ENCODE measurements at regions not wholly inside any gene's neighbourhood (a gene's known extent, or its start where the extent isn't known, plus 50 kb on each side); places are given as distances from the start of the nearest gene placed in this dataset.
"Not testable (repeated sequence)": the region's sequence is repeated elsewhere in the genome, so short reads cannot be mapped to it uniquely, and the experiment has no call there.

DNA sequence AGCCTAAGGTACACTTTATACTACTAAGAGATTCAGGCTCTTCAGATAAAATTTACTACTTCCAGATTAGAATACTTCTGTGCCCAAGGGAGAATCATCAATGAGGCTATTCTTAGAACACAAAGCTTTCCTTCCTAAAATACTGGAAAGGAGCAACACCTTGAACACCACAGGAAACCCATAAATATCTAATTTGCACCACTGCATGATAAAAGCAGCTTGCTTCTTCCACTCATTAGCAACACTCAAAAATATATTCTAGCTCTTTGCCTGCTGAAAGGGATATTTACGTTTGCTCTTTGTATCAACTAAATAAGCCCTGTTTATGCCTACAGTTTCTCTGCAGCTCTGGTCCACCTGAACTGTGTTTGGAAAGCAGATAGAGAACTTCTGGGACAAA, 284.3 kb downstream of the RWDD3 start:
- no peak for DNase-seq (ENCODE audit: low read depth in 2 of 2)

DNA sequence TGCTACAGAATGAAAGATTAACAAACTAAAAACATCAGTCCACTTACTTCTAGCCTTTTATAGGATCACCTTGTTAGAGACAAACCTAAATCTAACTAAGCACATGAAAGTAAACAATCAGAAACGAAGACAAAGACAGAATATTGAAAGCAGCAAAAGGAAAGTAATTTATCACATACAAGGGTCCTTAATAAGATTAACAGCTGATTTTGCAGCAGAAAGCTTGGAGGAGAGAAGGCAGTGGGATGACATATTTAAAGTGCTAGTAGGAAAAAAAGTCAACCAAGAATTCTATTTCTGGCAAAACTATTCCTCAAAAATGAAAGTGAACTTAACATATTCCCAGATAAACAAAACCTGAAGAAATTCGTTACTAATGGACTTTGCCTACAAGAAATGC, 286.4 kb downstream of the RWDD3 start:
- no peak for DNase-seq (ENCODE audit: low read depth in 2 of 2)

DNA sequence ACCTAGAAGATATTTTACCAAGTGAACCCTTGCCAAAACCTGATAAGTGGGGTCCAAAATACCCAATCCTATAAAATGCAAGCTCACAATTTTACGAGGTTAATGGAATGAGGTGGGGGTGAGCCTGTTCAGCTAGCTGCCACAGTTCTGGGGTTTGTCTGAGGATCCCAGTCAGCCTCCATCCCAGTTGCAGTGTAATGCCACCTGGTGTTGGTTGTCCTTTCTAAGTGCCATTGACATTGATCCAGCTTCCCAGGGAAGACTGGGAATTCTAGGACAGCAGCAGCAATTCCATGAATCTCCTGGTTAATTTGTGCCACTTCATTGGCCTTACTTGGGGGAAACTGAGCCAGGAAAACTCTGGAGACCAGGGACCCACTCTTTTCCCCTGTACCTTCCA, 298.3 kb downstream of the RWDD3 start:
- DNase-seq (ENCODE audit: low read depth in 2 of 2), result no peak

DNA sequence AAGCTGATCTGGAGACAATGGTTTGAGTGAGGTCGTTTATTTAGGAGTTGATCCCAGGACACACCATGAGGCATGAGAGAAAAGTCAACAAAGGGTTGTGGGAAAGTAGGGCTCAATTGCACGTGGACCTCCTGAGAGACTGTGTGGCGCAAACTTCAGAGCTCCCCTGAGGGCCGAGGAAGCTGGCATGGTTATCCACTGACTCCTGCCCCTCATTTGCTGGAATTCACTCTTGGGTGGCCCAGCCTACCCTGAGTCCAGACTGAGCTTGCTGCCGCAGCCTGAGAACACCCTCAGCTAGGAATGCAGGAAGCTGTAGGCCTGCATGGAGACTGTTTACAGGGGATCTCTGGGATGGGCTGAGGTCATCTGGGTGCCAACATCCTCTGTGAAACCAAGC, 301.0 kb downstream of the RWDD3 start:
- no peak for DNase-seq (ENCODE audit: low read depth in 2 of 2)

DNA sequence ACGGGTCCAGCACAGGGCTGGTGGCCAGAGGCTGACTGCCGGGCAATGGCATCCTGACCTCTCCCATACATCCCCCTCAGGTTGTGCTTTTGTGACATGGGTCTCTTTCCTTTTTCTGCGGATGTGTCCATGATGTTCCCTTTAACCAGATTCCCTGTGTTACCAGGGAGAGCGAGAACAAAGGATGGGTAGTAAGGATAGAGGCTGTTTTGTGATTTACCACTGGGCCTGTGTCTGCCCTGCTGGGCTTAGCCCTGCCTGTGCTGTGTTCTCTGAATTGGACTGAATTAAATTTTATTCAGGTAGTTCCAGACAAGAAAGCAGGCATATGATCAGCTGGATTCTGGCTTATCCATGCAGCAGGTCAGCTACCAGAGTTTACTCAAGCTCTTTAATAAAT, 301.6 kb downstream of the RWDD3 start:
- DNase-seq (ENCODE audit: low read depth in 2 of 2), result no peak

DNA sequence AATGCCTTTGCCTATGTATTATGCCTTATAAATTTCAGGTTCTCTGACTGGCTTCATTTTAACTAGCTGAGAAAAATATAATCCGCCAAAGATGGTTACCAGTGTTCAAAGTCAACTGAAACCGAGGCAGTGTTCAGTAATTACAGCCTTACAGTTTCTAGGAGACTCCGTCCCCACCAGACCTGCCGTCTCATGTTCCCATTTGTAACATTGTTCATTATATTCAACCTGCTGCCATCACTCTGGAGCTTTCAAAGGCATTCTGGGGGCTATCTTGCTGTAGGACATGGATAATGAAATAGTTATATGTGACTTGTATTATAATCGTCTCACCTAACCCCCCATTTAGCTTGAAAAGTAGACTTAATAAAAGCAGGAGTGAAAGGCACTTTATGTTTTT, 302.5 kb downstream of the RWDD3 start:
- DNase-seq (ENCODE audit: low read depth in 2 of 2), result no peak

DNA sequence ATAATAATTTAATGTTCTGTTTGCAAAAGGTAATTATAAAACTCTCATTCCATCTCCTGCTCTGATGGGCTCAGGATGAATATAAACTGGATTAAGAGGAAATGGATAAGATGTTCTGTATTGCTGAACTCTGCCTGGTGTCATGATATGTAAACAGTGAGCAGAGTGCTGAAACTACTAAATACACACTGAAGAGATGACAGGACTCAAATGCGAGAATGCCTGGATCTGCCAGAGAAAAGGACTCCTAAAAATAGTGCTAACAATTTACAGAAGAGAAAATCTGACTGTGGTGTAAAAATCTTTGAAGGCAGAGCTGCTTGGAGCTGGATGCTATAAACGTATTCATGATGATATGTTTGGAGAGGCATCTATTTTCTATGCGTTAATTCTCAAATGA, 303.2 kb downstream of the RWDD3 start:
- no peak for DNase-seq (ENCODE audit: low read depth in 2 of 2)

DNA sequence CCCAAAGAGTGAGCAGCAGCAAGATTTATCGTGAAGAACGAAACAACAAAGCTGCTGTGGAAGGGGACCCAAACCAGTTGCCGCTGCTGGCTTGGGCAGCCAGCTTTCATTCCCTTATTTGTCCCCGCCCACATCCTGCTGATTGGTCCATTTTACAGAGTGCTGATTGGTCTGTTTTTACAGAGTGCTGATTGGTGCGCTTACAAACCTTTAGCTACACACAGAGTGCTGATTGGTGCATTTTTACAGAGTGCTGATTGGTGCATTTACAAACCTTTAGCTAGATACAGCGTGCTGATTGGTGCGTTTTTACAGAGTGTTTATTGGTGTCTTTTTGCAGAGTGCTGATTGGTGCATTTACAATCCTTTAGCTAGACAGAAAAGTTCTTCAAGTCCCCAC, 304.2 kb downstream of the RWDD3 start:
- not testable (repeated sequence) for DNase-seq (ENCODE audit: low read depth in 2 of 2)

DNA sequence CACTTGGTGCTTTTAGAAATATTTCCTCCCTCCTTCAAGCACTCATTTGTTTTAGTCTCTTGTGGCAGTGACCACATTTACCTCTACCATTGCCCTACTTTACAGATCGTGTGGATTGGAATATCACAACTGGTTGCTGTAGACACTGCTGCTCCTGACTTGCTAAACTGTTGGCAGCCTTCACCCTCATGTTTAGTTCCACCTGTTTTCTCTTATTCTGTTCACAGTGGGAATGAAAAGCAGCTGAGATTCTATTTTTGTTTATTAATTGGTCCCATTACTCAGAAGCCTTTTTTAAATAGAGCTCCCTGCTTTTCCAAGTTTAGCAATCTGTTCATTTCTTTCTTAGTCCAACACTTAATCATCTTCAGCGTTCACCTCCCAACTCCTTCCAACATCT, 308.9 kb downstream of the RWDD3 start:
- DNase-seq (ENCODE audit: low read depth in 2 of 2), result no peak

DNA sequence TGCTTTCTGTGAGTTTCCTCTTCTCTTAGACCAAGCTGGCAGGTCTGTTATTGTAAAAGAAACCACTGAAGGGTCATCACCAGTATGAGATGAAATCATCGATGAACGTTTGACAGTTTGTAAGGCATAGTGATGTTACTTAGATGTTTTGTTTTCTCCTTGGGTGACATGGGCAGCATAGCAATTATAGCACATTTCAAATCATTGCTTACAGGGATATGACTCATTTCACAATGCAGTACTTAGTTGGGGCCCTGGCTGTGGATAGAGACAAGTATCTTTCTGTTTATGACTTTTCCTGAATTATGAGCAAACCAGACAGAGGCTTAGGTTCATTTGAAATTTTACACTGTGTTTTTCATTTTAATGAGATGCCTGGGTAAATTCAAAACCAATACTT, 313.0 kb downstream of the RWDD3 start:
- DNase-seq (ENCODE audit: low read depth in 2 of 2), result no peak

DNA sequence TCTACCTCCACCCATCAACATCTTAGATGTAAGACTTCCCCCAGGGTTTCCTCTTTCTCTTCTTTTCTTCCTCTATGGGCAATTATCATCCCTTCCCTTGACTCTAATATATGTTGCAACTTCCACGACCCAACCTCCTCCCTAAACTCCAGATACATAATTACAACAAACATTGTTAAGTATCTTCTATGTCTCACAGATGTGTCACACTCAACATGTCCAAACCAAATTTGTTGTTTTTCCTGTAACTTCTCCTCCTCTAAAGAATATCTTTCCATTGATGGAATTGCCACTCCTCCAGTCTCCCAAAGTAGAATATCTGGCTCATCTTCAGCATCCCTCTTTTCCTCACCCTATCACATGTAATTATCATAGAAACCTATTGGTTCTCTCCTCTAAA, 314.2 kb downstream of the RWDD3 start:
- DNase-seq (ENCODE audit: low read depth in 2 of 2), result no peak

DNA sequence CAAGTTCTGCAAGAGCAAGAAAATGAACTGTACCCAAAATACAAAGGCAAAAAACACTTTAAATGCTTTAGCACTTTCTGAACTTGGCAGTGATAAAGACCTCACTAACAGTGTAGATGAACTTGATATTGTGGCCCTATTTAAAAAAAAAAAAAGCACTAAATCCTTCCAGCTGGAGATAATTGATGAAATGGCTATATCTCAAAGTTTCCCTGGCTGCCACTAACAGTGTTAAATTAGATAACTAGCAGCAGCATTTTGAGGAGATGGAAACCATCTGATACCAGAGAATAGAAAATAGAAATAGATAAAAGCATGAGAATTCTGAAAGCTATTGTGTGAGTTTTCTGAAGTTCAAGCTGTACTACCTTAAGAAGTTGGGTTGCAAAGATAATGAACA, 317.2 kb downstream of the RWDD3 start:
- no peak for DNase-seq (ENCODE audit: low read depth in 2 of 2)

DNA sequence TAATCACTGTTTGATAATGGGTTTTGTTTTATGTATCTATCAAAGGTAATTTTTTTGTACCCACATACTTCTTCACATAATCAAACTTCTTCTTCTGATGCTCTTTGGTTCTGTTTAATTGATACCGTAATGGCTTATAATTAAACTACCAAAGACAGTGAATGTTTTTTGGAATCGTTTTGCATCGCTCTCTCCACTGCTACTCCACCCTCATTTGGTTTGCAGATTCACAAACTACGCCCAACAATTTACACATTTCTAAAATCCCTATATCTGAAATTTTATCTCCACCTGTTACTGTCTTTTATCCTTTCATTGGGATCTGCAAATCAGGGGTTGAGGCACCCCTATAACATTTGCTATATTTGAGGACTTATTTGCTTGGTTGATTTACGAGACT, 319.6 kb downstream of the RWDD3 start:
- DNase-seq (ENCODE audit: low read depth in 2 of 2), result no peak

DNA sequence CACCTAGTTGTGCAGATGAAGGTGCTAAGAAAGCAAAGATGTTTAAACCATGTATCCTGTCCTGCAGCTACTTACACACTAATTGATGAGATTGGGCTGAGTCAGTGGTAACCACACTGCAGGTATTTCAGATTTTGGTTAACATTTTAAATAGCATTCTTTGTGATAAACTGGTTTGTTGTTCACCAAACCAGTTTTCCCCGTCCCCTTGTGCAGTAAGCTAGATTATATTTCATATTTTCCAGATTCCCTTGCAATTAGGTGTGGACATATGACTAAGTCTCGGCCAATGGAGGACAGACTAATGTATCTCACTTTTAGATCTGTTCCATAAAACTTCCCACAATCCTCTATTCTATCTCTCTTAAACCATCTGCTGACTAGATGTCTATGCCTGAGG, 320.4 kb downstream of the RWDD3 start:
- DNase-seq (ENCODE audit: low read depth in 2 of 2), result no peak

DNA sequence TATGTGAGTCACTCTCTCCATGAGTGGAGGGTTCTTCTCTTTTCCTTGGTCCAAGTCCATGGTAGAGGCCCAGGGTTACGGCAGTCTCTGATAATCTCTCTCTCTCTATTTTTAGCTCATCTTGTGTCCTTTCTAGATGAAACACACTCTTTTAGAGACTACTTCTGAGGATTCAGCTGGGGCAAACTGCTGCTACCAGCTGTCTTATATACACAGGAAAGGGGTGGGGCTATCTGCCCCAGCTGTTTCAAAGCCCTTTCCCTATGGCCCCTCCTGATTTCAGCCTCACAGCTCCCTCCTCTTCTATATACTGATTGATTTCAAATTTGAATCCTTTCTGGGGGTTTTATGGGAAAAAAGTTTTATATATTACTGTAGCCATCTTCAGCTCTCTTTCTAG, 324.8 kb downstream of the RWDD3 start:
- no peak for DNase-seq (ENCODE audit: low read depth in 2 of 2)

DNA sequence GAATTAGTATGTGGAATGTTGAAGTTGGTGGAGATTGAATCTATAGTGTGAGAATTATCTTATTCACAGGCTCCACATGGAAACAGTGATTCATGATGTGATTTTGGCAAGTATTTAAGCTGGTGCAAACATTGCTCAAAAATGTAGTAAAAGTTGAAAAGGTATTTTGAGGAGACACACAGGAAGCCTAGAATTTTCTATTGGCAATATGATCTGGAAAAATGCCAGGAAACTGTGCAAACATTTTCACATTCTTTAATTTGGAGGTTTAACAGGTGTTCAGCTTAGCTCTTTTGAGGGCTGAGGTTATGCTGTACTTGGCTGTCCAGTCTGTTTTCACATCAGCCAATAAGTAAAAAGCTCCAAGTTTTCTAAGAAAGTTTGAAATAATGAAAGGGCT, 327.3 kb downstream of the RWDD3 start:
- no peak for DNase-seq (ENCODE audit: low read depth in 2 of 2)

DNA sequence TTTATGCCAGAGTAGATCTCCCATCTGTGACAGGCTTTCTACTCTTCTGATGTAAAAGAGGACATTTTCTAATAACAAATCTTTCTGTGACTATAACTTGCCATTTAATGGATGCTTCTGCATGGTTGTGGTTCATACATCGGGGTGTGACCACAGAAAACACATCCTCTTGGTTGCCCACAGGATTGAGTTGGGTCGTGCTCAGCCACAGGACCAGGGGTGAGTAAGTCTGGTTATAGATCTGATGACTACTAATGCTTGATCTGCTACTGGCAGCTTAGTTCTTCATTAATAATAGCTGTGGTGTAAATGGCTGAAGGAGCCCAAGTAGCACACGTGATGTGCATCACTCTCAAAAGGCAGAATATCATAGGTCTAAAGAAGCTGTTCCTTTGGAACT, 328.2 kb downstream of the RWDD3 start:
- no peak for DNase-seq (ENCODE audit: low read depth in 2 of 2)

DNA sequence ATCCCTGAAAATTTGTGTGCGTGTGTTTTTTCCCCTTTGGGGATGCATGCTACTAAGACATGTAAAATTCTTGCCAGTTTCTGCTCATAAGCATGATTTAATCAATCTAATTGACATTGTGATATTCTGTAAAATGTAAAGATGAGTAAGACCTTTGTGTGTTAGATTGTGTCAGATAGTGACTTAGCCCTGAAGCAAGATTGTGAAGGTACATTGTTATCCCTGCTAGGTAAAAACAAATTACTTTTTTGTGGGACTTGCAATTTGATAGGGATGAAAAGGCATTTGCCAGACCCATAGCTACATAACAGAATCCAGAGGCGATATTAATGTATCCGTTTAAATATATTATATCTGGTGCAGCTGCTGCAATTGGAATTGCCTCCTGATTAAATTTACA, 338.0 kb downstream of the RWDD3 start:
- no peak for DNase-seq (ENCODE audit: low read depth in 2 of 2)

DNA sequence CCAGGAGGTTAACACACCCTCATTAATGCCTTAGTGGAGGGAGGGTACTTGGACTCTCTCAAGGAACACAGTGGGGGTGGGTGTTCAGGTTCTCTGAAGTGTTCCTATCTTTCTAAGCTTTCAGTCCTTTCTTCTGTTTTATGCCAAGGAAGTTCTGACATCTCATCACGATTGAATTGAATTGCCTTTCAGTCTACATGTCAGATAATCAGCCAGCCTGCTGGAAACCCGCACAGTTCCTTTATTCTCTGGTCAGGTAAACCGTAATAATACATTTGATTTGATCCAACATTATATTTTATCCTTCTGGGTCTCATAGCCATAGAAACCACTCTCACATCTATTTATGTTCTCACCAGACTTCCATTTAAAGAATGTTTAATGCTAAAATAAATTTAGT, 339.0 kb downstream of the RWDD3 start:
- DNase-seq (ENCODE audit: low read depth in 2 of 2), result no peak

DNA sequence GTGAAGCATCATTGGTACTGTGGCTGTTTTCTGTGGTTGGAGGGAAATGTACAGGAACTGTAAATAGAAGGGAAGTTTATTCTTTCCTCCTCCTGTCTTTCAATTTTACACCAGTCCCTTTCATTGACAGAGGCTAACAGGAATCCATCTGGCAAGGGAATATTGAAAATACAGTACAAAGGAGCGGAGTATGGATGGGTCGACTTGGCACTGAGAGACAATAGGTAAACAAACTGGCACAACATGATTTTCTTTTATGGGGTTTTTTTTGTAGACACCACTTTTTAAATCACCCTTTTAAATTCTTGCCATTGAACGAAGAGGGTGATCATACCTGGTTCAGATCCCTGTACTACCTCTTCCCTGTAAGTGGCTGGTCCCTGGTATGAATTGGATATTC, 341.3 kb downstream of the RWDD3 start:
- no peak for DNase-seq (ENCODE audit: low read depth in 2 of 2)

DNA sequence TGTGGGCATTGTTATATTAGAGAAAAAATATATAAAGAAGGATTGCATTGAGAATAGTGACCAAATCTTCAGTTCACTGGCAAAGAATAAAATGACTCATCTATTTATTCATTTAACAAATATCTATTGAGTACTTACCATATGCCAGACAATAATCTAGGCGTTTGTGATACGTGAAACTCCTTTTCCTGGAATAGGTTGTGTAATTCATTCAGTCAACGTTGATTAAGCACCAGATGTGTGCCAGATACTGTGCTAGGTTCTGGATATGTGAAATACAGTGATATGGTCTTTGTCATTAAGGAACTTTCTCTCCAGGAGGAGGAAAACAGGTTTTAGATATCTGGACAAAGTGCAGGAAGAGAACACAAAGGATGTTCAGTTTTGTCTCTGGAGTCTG, 344.5 kb downstream of the RWDD3 start:
- no peak for DNase-seq (ENCODE audit: low read depth in 2 of 2)

DNA sequence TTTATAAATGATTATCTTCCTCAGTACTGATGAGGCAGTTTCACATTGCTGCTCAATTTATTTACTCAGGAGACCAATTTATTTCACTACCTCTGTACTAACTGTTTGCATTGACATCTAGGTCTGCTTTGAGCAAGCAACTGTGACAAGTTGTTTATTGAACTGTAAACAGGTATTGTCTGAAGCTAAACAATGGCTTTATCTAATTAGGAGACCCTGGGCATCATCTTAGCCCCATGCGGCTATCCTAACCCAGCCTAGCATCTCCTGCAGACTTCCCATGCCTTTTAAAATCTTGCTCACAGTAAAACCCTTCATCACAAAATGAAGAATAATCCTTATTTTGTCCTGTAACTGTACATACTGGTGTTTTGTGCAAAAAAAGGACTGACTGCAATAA, 348.2 kb downstream of the RWDD3 start:
- no peak for DNase-seq (ENCODE audit: low read depth in 2 of 2)

DNA sequence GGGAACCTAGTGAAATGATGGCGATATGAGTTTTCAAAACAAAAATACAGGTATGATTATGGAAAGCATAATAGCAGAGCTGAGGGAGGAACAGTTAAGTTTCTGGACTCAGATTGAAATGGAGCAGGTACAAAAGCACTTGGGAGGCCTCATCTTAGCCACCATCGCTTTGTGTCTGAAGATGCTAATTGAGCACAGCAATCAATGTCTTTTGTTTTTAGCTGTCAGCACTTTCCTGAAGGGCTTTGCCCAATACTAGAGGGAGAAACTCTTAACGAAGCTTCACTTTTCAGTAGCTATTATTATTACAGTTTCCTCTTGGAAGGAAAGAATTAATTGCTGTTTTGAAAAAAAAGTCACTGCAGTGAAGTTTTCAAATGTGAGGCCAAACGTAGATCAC, 348.7 kb downstream of the RWDD3 start:
- DNase-seq (ENCODE audit: low read depth in 2 of 2), result no peak

DNA sequence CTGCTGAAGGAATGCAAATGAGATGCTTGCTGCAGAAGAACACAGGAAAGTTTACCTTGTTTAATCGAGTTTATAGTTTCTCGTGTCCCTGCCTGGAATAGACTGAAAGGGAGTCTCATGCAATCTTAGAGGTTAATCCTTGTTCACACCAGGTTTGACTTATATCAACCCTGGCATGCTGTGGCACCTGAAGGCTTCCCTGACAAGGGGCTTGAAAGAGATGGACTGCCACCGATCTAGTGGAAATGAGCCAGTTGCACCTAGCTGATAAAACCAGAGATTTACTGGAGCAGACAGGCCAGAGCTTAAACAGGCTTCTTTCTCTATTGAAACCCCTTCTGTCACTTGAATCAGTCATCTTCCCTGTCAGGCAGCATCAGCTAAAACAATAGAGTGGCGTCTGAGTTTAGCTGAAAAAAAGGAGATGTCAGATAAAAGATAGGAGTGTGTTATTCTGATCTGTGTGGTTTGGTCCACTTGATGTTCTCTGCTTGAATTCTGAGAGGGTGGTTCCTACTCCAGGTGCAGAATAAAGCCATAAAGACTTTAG, 349.7 kb downstream of the RWDD3 start:
- DNase-seq (ENCODE audit: low read depth in 2 of 2), result no peak

DNA sequence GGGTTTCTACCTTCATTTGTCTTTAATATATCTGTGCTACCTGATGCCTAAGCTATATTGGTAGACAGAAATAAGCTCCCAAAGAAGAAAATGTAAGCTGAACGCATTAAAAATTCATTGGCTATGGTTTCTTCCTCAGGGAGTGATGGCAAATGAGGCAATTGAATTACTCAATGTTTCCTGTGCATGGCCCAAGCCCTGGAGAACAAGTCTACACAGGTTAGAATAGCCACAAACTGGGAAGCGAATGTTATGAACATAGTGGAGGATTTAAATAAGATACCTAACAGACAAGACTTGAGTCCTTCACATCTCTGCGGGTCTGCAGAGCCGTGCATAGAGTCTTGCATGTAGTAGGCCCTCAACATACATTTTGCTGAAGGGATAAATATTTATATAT, 350.3 kb downstream of the RWDD3 start:
- no peak for DNase-seq (ENCODE audit: low read depth in 2 of 2)
